ENCODE measurements at regions not wholly inside any gene's neighbourhood (a gene's known extent, or its start where the extent isn't known, plus 50 kb on each side); places are given as distances from the start of the nearest gene placed in this dataset.

- DNase-seq: peak; percentile 10
These were observed 168.8 kb downstream of the CYLD start for GRCh38 chr16:50910736-50911100.

GRCh38 chr16:50909831-50910735 is 168.2 kb downstream of the CYLD start:
- DNase-seq: no peak

- no peak for DNase-seq
These were observed 166.6 kb downstream of the CYLD start for GRCh38 chr16:50908468-50908867.

GRCh38 chr16:50906454-50906853 is 164.6 kb downstream of the CYLD start:
- DNase-seq: no peak

GRCh38 chr16:50902457-50902856 is 160.6 kb downstream of the CYLD start:
- no peak for DNase-seq

GRCh38 chr16:50901062-50901461 is 159.2 kb downstream of the CYLD start:
- no peak for DNase-seq

- peak; percentile 42 for DNase-seq
These were observed 158.6 kb downstream of the CYLD start for GRCh38 chr16:50900391-50900942.

- DNase-seq: peak; percentile 85
These were observed 158.1 kb downstream of the CYLD start for GRCh38 chr16:50899951-50900350.

GRCh38 chr16:50889746-50890145 is 147.9 kb downstream of the CYLD start:
- DNase-seq: no peak

GRCh38 chr16:50889276-50889675 is 147.4 kb downstream of the CYLD start:
- no peak for DNase-seq

GRCh38 chr16:50888486-50889261 is 146.8 kb downstream of the CYLD start:
- DNase-seq: no peak

- DNase-seq: no peak
These were observed 145.8 kb downstream of the CYLD start for GRCh38 chr16:50887500-50888298.

- DNase-seq: no peak
These were observed 142.4 kb downstream of the CYLD start for GRCh38 chr16:50884066-50884860.

GRCh38 chr16:50881956-50882355 is 140.1 kb downstream of the CYLD start:
- DNase-seq: no peak

GRCh38 chr16:50881331-50881830 is 139.5 kb downstream of the CYLD start:
- no peak for DNase-seq

GRCh38 chr16:50880926-50881325 is 139.0 kb downstream of the CYLD start:
- DNase-seq: no peak

GRCh38 chr16:50879873-50880695 is 138.2 kb downstream of the CYLD start:
- DNase-seq: peak; percentile 22

- no peak for DNase-seq
These were observed 137.2 kb downstream of the CYLD start for GRCh38 chr16:50878966-50879615.

GRCh38 chr16:50878536-50878935 is 136.7 kb downstream of the CYLD start:
- no peak for DNase-seq

GRCh38 chr16:50876263-50876662 is 134.4 kb downstream of the CYLD start:
- no peak for DNase-seq
